ENCODE measurements at regions not wholly inside any gene's neighbourhood (a gene's known extent, or its start where the extent isn't known, plus 50 kb on each side); places are given as distances from the start of the nearest gene placed in this dataset.

DNA sequence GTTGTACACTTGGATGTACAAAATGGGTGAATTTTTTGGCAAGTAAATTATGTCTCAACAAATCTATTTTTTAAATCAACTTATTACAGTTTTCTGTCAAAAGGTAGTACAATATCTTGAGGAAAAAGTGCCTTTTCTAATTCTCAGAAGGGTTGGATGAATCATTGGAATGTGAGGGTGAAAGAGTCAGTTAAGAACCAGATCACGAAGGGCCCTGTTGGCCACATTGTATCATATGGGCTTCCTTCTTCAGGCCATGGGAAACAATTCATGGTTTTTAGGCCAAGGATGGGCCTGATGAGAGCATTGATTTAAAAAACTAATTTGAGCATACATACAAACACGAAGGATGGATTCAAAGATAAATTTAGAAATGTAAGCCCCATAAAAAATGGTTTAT, 503.7 kb downstream of the TNS3 start:
- no peak for DNase-seq (ENCODE audit: low spot score)
- Histone ChIP-seq H3K4me1 (ENCODE audit: insufficient read depth, low read length, poor library complexity, severe bottlenecking) (no peaks in the 10 kb centered on the region), H3K4me2 (ENCODE audit: low read length) (no peak overlapping the region), H3K79me2 (ENCODE audit: insufficient read depth, low read depth, low read length) (no peaks in the 10 kb centered on the region), H4K20me1 (ENCODE audit: insufficient read depth, low read length) (no peaks in the 10 kb centered on the region), H3K9me3 (ENCODE audit: low read length) (no peaks in the 10 kb centered on the region), H3K4me3 (ENCODE audit: low read depth, low read length, poor library complexity, severe bottlenecking) (no peak overlapping the region), H2AFZ (ENCODE audit: low read length) (no peak overlapping the region), H3K36me3 (ENCODE audit: insufficient read depth, low read length) (no peaks in the 10 kb centered on the region; the same call in 1 of the 2 replicates), H3K27ac (ENCODE audit: low read depth, low read length, poor library complexity, severe bottlenecking) (no peak overlapping the region), H3K9me2 (ENCODE audit: insufficient read depth, low read length) (no peaks in the 10 kb centered on the region)
- CTCF ChIA-PET (ENCODE audit: unreplicated experiment), result no interaction called here
- no TSS peak for BruUV-seq (replicated peaks)
- no peak for TF ChIP-seq EZH2phosphoT487 (IDR thresholded peaks at IDR 0.05; ENCODE audit: borderline replicate concordance, low read depth, low read length)
- TF ChIP-seq, protein P1, sequence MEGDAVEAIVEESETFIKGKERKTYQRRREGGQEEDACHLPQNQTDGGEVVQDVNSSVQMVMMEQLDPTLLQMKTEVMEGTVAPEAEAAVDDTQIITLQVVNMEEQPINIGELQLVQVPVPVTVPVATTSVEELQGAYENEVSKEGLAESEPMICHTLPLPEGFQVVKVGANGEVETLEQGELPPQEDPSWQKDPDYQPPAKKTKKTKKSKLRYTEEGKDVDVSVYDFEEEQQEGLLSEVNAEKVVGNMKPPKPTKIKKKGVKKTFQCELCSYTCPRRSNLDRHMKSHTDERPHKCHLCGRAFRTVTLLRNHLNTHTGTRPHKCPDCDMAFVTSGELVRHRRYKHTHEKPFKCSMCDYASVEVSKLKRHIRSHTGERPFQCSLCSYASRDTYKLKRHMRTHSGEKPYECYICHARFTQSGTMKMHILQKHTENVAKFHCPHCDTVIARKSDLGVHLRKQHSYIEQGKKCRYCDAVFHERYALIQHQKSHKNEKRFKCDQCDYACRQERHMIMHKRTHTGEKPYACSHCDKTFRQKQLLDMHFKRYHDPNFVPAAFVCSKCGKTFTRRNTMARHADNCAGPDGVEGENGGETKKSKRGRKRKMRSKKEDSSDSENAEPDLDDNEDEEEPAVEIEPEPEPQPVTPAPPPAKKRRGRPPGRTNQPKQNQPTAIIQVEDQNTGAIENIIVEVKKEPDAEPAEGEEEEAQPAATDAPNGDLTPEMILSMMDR (conservative IDR thresholded peaks at IDR 0.05; ENCODE audit: low read length), result no peak
- POLR2A ChIA-PET, result no interaction called here
- intact Hi-C loops (cut with micrococcal nuclease; ENCODE audit: unreplicated experiment), result no loop called here

DNA sequence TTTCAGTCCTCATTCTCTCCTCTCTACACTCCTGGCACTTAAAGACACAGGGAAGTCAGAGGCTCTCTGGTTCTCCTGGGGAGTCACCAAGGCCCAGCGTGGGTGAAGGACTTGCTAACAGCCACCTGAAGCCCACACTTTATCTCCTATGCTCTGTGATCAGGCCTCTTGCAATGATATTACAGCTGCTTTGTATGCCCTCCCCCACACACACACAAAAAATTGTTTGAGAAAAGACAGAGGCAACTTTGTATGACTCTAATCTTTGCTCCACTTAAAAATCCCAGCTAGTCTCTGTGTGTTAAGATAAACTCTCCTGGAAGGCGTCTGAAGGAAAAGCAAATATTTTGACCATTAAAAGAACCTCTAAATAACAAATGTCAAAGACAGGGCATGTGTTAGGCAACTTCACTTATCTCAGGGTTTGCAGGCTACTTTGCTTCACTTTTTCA, 507.2 kb downstream of the TNS3 start:
- no peak for TF ChIP-seq EZH2phosphoT487 (IDR thresholded peaks at IDR 0.05; ENCODE audit: borderline replicate concordance, low read depth, low read length)
- TF ChIP-seq, protein P1 (conservative IDR thresholded peaks at IDR 0.05; ENCODE audit: low read length), result no peak
- POLR2A ChIA-PET, result interaction anchor here (0.8 to 2.6 kb wide), 3 partner anchors 9 to 64 kb away, joined by 3 to 8 read pairs (median 5); no protein-coding TSS in a partner anchor
- Histone ChIP-seq H3K4me2 (ENCODE audit: low read length) (no peak overlapping the region), H3K36me3 (ENCODE audit: insufficient read depth, low read length) (no peaks in the 10 kb centered on the region; the same call in 1 of the 2 replicates), H3K4me1 (ENCODE audit: insufficient read depth, low read length, poor library complexity, severe bottlenecking) (no peaks in the 10 kb centered on the region), H3K79me2 (ENCODE audit: insufficient read depth, low read depth, low read length) (no peaks in the 10 kb centered on the region), H3K9me3 (ENCODE audit: low read length) (no peaks in the 10 kb centered on the region), H3K9me2 (ENCODE audit: insufficient read depth, low read length) (no peaks in the 10 kb centered on the region), H3K4me3 (ENCODE audit: low read depth, low read length, poor library complexity, severe bottlenecking) (no peak overlapping the region), H3K27ac (ENCODE audit: low read depth, low read length, poor library complexity, severe bottlenecking) (no peak overlapping the region), H2AFZ (ENCODE audit: low read length) (no peak overlapping the region), H4K20me1 (ENCODE audit: insufficient read depth, low read length) (no peaks in the 10 kb centered on the region)
- no TSS peak for BruUV-seq (replicated peaks)
- no peak for DNase-seq (ENCODE audit: low spot score)
- CTCF ChIA-PET (ENCODE audit: unreplicated experiment), result no interaction called here
- intact Hi-C loops (cut with micrococcal nuclease; ENCODE audit: unreplicated experiment), result no loop called here

DNA sequence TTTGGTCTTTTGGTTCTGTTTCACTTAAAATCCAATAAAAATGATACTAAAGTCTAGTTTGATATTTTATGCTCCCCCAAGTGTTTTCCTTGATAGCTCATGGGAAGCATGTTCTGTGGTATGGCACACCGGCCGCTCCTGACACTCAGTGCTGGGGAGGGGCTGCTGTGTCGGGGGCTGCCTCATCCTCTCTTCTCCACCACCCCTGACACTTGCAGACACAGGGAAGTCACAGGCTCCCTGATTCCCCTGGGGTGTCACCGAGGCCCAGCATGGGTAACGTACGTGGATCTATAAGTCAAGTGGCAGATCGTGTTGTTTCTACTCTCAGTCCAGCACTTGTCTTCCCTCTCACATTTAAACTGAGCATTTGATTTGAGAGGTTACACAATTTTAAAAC, 508.6 kb downstream of the TNS3 start:
- no peak for DNase-seq (ENCODE audit: low spot score)
- Histone ChIP-seq H4K20me1 (ENCODE audit: insufficient read depth, low read length) (no peaks in the 10 kb centered on the region), H3K79me2 (ENCODE audit: insufficient read depth, low read depth, low read length) (no peaks in the 10 kb centered on the region), H3K9me2 (ENCODE audit: insufficient read depth, low read length) (no peaks in the 10 kb centered on the region), H3K27ac (ENCODE audit: low read depth, low read length, poor library complexity, severe bottlenecking) (no peak overlapping the region), H3K4me3 (ENCODE audit: low read depth, low read length, poor library complexity, severe bottlenecking) (no peak overlapping the region), H3K4me2 (ENCODE audit: low read length) (no peak overlapping the region), H3K4me1 (ENCODE audit: insufficient read depth, low read length, poor library complexity, severe bottlenecking) (no peaks in the 10 kb centered on the region), H3K9me3 (ENCODE audit: low read length) (no peaks in the 10 kb centered on the region), H2AFZ (ENCODE audit: low read length) (no peak overlapping the region), H3K36me3 (ENCODE audit: insufficient read depth, low read length) (no peaks in the 10 kb centered on the region; the same call in 1 of the 2 replicates)
- ChIA-PET POLR2A (interaction anchor here (2.6 kb wide), 1 partner anchor 11 kb away, joined by 8 read pairs; no protein-coding TSS in a partner anchor), CTCF (ENCODE audit: unreplicated experiment) (no interaction called here)
- intact Hi-C loops (cut with micrococcal nuclease; ENCODE audit: unreplicated experiment), result no loop called here
- no peak for TF ChIP-seq EZH2phosphoT487 (IDR thresholded peaks at IDR 0.05; ENCODE audit: borderline replicate concordance, low read depth, low read length)
- TF ChIP-seq, protein P1 (conservative IDR thresholded peaks at IDR 0.05; ENCODE audit: low read length), result no peak
- no TSS peak for BruUV-seq (replicated peaks)
